ENCODE measurements at regions not wholly inside any gene's neighbourhood (a gene's known extent, or its start where the extent isn't known, plus 50 kb on each side); places are given as distances from the start of the nearest gene placed in this dataset.

- no peak for DNase-seq
Measured at GRCh38 chr22:48096851-48097665, 1334.6 kb downstream of the TBC1D22A start.

GRCh38 chr22:48096411-48096810, 1334.0 kb downstream of the TBC1D22A start:
- DNase-seq: no peak

- DNase-seq: no peak
Measured at GRCh38 chr22:48093981-48094380, 1331.5 kb downstream of the TBC1D22A start.

GRCh38 chr22:48092866-48093265, 1330.4 kb downstream of the TBC1D22A start:
- no peak for DNase-seq

GRCh38 chr22:48091656-48092223, 1329.3 kb downstream of the TBC1D22A start:
- no peak for DNase-seq

GRCh38 chr22:48091060-48091650, 1328.7 kb downstream of the TBC1D22A start:
- no peak for DNase-seq

GRCh38 chr22:48090332-48090672, 1327.9 kb downstream of the TBC1D22A start:
- DNase-seq: no peak

- no peak for DNase-seq
Measured at GRCh38 chr22:48089601-48090331, 1327.3 kb downstream of the TBC1D22A start.

GRCh38 chr22:48088926-48089536, 1326.6 kb downstream of the TBC1D22A start:
- DNase-seq: no peak

- DNase-seq: no peak
Measured at GRCh38 chr22:48088251-48088650, 1325.8 kb downstream of the TBC1D22A start.

- no peak for DNase-seq
Measured at GRCh38 chr22:48085901-48086645, 1323.6 kb downstream of the TBC1D22A start.

GRCh38 chr22:48084729-48085050, 1322.2 kb downstream of the TBC1D22A start:
- DNase-seq: no peak

- DNase-seq: peak; percentile 14
Measured at GRCh38 chr22:48084041-48084728, 1321.7 kb downstream of the TBC1D22A start.

- no peak for DNase-seq
Measured at GRCh38 chr22:48083502-48083901, 1321.1 kb downstream of the TBC1D22A start.

GRCh38 chr22:48082284-48082683, 1319.8 kb downstream of the TBC1D22A start:
- no peak for DNase-seq

GRCh38 chr22:48081281-48081680, 1318.8 kb downstream of the TBC1D22A start:
- DNase-seq: no peak

- no peak for DNase-seq
Measured at GRCh38 chr22:48080316-48081165, 1318.1 kb downstream of the TBC1D22A start.

- no peak for DNase-seq
Measured at GRCh38 chr22:48079505-48080290, 1317.2 kb downstream of the TBC1D22A start.

- no peak for DNase-seq
Measured at GRCh38 chr22:48078825-48079224, 1316.4 kb downstream of the TBC1D22A start.

- no peak for DNase-seq
Measured at GRCh38 chr22:48077699-48078098, 1315.2 kb downstream of the TBC1D22A start.

Data from CD4-positive, alpha-beta T cell treated with Interleukin-21 for 1 hour (primary cell).